Neural cell (in vitro differentiated cells): ENCODE measurements at regions not wholly inside any gene's neighbourhood (a gene's known extent, or its start where the extent isn't known, plus 50 kb on each side); places are given as distances from the start of the nearest gene placed in this dataset.

ENCODE experiments used
- H2AFZ ChIP-seq: fragments of 200-600, 300-800 bp; sonication (generic), shearing (Covaris generic); 2 replicates; pipeline ENCODE4 v1.6.0; 2014; ENCODE audit warnings: low read depth, mild to moderate bottlenecking, antibody characterized with exemption, low read length, moderate library complexity
- H3F3A ChIP-seq: fragments of 200-600 bp; shearing (Covaris generic); 2 replicates; pipeline ENCODE4 v1.6.1; 2016; ENCODE audit warnings: mild to moderate bottlenecking, moderate library complexity, mixed read lengths, antibody characterized with exemption, low read length; ENCODE audit not compliant: insufficient read depth, poor library complexity, severe bottlenecking
- H3K27ac ChIP-seq: fragments of 200-600, 300-800 bp; sonication (generic), shearing (Covaris generic); 2 replicates; pipeline ENCODE4 v1.5.1; 2014; ENCODE audit warnings: mild to moderate bottlenecking, low read length, moderate library complexity
- H3K27me3 ChIP-seq: fragments of 300-800, 200-600 bp; sonication (generic), shearing (Covaris generic); 2 replicates; pipeline ENCODE4 v1.6.0; 2014; ENCODE audit warnings: mild to moderate bottlenecking, low read depth, low read length, moderate library complexity; ENCODE audit not compliant: insufficient read depth
- H3K36me3 ChIP-seq: fragments of 300-800, 200-600 bp; sonication (generic), shearing (Covaris generic); 2 replicates; pipeline ENCODE4 v1.5.1; 2014; ENCODE audit warnings: mild to moderate bottlenecking, antibody characterized with exemption, low read length, moderate library complexity; ENCODE audit not compliant: insufficient read depth
- H3K4me2 ChIP-seq: fragments of 300-800, 200-600 bp; sonication (generic), shearing (Covaris generic); 2 replicates; pipeline ENCODE4 v1.6.0; 2014; ENCODE audit warnings: mild to moderate bottlenecking, low read length
- H3K4me3 ChIP-seq: fragments of 300-800, 200-600 bp; sonication (generic), shearing (Covaris generic); 2 replicates; pipeline ENCODE4 v1.5.1; 2014; ENCODE audit warnings: mild to moderate bottlenecking, low read length, moderate library complexity
- H3K79me2 ChIP-seq: fragments of 200-600 bp; shearing (Covaris generic); replicated peaks from 2 replicates; pipeline ENCODE4 v1.6.0; 2014; ENCODE audit warnings: mild to moderate bottlenecking, low read length, moderate library complexity; ENCODE audit not compliant: insufficient read depth
- H3K9ac ChIP-seq: fragments of 300-800, 200-600 bp; sonication (generic), shearing (Covaris generic); 2 replicates; pipeline ENCODE4 v1.6.1; 2016; ENCODE audit warnings: mild to moderate bottlenecking, low read length, mixed read lengths
- H3K9me2 ChIP-seq: fragments of 200-600 bp; shearing (Covaris generic); 2 replicates; pipeline ENCODE4 v1.6.1; 2016; ENCODE audit warnings: mild to moderate bottlenecking, low read length, mixed read lengths; ENCODE audit not compliant: insufficient read depth
- H3K9me3 ChIP-seq: fragments of 200-600, 300-800 bp; sonication (generic), shearing (Covaris generic); 2 replicates; pipeline ENCODE4 v1.6.1; 2016; ENCODE audit warnings: mild to moderate bottlenecking, mixed run types, low read length, moderate library complexity, mixed read lengths
- H4K20me1 ChIP-seq: fragments of 200-600 bp; shearing (Covaris generic); 2 replicates; pipeline ENCODE4 v1.6.1; 2016; ENCODE audit warnings: mild to moderate bottlenecking, mixed run types; ENCODE audit not compliant: insufficient read depth
- EP300 ChIP-seq: fragments of 450-650 bp; conservative IDR thresholded peaks from 2 replicates; pipeline ENCODE4 v1.6.1; 2014; ENCODE audit warnings: antibody characterized with exemption, mild to moderate bottlenecking, moderate library complexity; ENCODE audit not compliant: poor library complexity, severe bottlenecking
- EZH2 ChIP-seq: fragments of 200-600, 300-800 bp; shearing (Covaris generic), sonication (generic); IDR thresholded peaks from 2 replicates; pipeline ENCODE4 v1.6.1; 2014; ENCODE audit warnings: antibody characterized with exemption, low read length, borderline replicate concordance, mild to moderate bottlenecking; ENCODE audit not compliant: insufficient read depth, poor library complexity, severe bottlenecking
- MXI1 ChIP-seq: fragments of 450-650 bp; conservative IDR thresholded peaks from 2 replicates; pipeline ENCODE4 v1.6.1; 2014; ENCODE audit warnings: antibody characterized with exemption, mild to moderate bottlenecking; ENCODE audit not compliant: poor library complexity, severe bottlenecking
- POLR2AphosphoS5 ChIP-seq: IDR thresholded peaks from 2 replicates; pipeline ENCODE4 v1.6.1; 2012
- RAD21 ChIP-seq: fragments of 450-650 bp; conservative IDR thresholded peaks from 2 replicates; pipeline ENCODE4 v1.6.1; 2014; ENCODE audit warnings: antibody characterized with exemption, mild to moderate bottlenecking, moderate library complexity
- SMC3 ChIP-seq: fragments of 450-650 bp; conservative IDR thresholded peaks from 2 replicates; pipeline ENCODE4 v1.6.1; 2014; ENCODE audit warnings: antibody characterized with exemption, mild to moderate bottlenecking, moderate library complexity; ENCODE audit not compliant: poor library complexity
- TAF1 ChIP-seq: IDR thresholded peaks from 2 replicates; pipeline ENCODE4 v1.6.1; 2012; ENCODE audit warnings: low read depth
- TF ChIP-seq, protein P1 (sequence below): IDR thresholded peaks from 2 replicates; pipeline ENCODE4 v1.6.1; 2012; ENCODE audit warnings: borderline replicate concordance
- TF ChIP-seq, protein P2 (sequence below): fragments of 450-650 bp; IDR thresholded peaks from 2 replicates; pipeline ENCODE4 v1.5.1; 2014; ENCODE audit warnings: antibody characterized with exemption, mild to moderate bottlenecking, moderate library complexity; ENCODE audit not compliant: poor library complexity, severe bottlenecking

DNA sequence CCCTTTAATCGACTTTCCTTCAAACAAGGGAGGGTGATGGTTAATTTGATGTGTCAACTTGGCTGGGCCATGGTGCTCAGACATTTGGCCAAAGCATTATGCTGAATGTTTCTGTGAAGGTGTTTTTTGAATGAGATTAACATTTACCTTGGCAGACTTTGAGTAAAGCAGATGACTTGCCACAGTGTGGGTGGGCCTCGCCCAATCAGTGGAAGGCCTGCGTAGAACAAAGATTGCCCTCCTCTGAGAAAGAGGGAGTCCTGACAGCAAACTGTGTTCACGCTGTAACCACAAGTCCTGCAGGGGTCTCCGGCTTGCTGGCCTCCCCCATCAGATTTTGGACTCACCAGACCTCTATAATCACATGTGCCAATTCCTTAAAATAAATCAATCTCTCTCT is 118.7 kb downstream of the SOX9 start:
- Histone ChIP-seq H3K27me3 (no peaks in the 10 kb centered on the region), H3K36me3 (no peaks in the 10 kb centered on the region), H2AFZ (no peak overlapping the region), H3F3A (no peaks in the 10 kb centered on the region), H3K4me2 (no peak overlapping the region), H3K9me3 (peaks cover 5% of the 10 kb centered on the region), H3K27ac (no peak overlapping the region), H4K20me1 (no peaks in the 10 kb centered on the region), H3K9me2 (no peaks in the 10 kb centered on the region), H3K4me3 (no peak overlapping the region), H3K9ac (no peak overlapping the region), H3K79me2 (no peaks in the 10 kb centered on the region)
- TF ChIP-seq EP300, result no peak
- no peak for TF ChIP-seq EZH2
- no peak for TF ChIP-seq SMC3
- no peak for TF ChIP-seq TAF1
- TF ChIP-seq POLR2AphosphoS5, result no peak
- no peak for TF ChIP-seq MXI1
- no peak for TF ChIP-seq RAD21
- TF ChIP-seq, protein P1, sequence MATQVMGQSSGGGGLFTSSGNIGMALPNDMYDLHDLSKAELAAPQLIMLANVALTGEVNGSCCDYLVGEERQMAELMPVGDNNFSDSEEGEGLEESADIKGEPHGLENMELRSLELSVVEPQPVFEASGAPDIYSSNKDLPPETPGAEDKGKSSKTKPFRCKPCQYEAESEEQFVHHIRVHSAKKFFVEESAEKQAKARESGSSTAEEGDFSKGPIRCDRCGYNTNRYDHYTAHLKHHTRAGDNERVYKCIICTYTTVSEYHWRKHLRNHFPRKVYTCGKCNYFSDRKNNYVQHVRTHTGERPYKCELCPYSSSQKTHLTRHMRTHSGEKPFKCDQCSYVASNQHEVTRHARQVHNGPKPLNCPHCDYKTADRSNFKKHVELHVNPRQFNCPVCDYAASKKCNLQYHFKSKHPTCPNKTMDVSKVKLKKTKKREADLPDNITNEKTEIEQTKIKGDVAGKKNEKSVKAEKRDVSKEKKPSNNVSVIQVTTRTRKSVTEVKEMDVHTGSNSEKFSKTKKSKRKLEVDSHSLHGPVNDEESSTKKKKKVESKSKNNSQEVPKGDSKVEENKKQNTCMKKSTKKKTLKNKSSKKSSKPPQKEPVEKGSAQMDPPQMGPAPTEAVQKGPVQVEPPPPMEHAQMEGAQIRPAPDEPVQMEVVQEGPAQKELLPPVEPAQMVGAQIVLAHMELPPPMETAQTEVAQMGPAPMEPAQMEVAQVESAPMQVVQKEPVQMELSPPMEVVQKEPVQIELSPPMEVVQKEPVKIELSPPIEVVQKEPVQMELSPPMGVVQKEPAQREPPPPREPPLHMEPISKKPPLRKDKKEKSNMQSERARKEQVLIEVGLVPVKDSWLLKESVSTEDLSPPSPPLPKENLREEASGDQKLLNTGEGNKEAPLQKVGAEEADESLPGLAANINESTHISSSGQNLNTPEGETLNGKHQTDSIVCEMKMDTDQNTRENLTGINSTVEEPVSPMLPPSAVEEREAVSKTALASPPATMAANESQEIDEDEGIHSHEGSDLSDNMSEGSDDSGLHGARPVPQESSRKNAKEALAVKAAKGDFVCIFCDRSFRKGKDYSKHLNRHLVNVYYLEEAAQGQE, result no peak
- TF ChIP-seq, protein P2, sequence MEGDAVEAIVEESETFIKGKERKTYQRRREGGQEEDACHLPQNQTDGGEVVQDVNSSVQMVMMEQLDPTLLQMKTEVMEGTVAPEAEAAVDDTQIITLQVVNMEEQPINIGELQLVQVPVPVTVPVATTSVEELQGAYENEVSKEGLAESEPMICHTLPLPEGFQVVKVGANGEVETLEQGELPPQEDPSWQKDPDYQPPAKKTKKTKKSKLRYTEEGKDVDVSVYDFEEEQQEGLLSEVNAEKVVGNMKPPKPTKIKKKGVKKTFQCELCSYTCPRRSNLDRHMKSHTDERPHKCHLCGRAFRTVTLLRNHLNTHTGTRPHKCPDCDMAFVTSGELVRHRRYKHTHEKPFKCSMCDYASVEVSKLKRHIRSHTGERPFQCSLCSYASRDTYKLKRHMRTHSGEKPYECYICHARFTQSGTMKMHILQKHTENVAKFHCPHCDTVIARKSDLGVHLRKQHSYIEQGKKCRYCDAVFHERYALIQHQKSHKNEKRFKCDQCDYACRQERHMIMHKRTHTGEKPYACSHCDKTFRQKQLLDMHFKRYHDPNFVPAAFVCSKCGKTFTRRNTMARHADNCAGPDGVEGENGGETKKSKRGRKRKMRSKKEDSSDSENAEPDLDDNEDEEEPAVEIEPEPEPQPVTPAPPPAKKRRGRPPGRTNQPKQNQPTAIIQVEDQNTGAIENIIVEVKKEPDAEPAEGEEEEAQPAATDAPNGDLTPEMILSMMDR, result no peak

DNA sequence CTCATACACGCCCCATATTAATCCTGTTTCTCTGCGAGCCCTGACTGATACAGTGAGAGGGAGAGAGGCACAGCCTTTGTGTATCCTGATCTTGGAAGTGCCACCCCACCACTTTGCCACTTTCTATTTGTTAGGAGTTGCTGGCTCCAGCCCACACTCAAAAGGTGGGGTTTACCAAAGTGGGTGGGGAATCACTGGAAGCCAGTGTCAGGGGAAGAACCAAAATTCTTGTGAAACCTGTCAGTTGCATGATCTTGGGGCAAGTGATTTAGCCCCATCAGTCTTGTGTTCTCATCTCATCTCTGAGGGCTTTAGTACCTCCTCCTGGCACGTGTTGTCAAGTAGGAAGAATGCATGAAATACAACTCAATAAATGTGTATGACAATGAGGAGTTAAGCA is 119.5 kb downstream of the SOX9 start:
- TF ChIP-seq EP300 (no peak), MXI1 (no peak)
- TF ChIP-seq, protein P2, result no peak

More for the DNA sequence above, 119.5 kb downstream of the SOX9 start:
- Histone ChIP-seq H2AFZ (no peak overlapping the region), H4K20me1 (no peaks in the 10 kb centered on the region), H3K9me3 (peaks cover 5% of the 10 kb centered on the region), H3F3A (no peaks in the 10 kb centered on the region), H3K79me2 (no peaks in the 10 kb centered on the region), H3K27me3 (no peaks in the 10 kb centered on the region), H3K4me3 (no peak overlapping the region), H3K9me2 (no peaks in the 10 kb centered on the region), H3K36me3 (no peaks in the 10 kb centered on the region), H3K4me2 (no peak overlapping the region), H3K9ac (no peak overlapping the region), H3K27ac (no peak overlapping the region)
